Lower lobe of right lung (tissue), 2 donors: ENCODE measurements at regions not wholly inside any gene's neighbourhood (a gene's known extent, or its start where the extent isn't known, plus 50 kb on each side); places are given as distances from the start of the nearest gene placed in this dataset.

ENCODE experiments used
- ATAC-seq, 2 donors: fragments of 200-7000 bp; cut with Tn5 transposase; one replicate each; pipeline ENCODE4 v1.9.1; 2020 to 2022; ENCODE audit warnings: mild to moderate bottlenecking in 2 of 2, moderate library complexity in 2 of 2
- DNase-seq: peaks from one replicate; pipeline ENCODE4 v3.0.0-alpha.2; 2020
- H3K27ac ChIP-seq: fragments of 200-600 bp; one replicate; pipeline ENCODE4 v1.8.0; 2022
- H3K27me3 ChIP-seq: fragments of 200-600 bp; one replicate; pipeline ENCODE4 v1.8.0; 2022; ENCODE audit warnings: low read depth
- H3K36me3 ChIP-seq: fragments of 200-600 bp; one replicate; pipeline ENCODE4 v1.8.0; 2022; ENCODE audit warnings: mild to moderate bottlenecking
- H3K4me1 ChIP-seq: fragments of 200-600 bp; one replicate; pipeline ENCODE4 v1.8.0; 2022
- H3K4me3 ChIP-seq: fragments of 200-600 bp; one replicate; pipeline ENCODE4 v1.8.0; 2022; ENCODE audit warnings: mild to moderate bottlenecking
- H3K9me3 ChIP-seq: fragments of 200-600 bp; one replicate; pipeline ENCODE4 v1.8.0; 2022
- intact Hi-C: fragments of 100-400 bp; cut with DNase I; formaldehyde crosslinking; loops from one replicate; pipeline ENCODE4 v1.11.0; 2022
- TF ChIP-seq, protein P1 (sequence below): fragments of 200-600 bp; IDR thresholded peaks from one replicate; pipeline ENCODE4 v1.8.0; 2022; ENCODE audit warnings: antibody characterized with exemption, mild to moderate bottlenecking
- donor health status: DM: no; HTN: yes; CAD: no; lungs with severe emphysema.

DNA sequence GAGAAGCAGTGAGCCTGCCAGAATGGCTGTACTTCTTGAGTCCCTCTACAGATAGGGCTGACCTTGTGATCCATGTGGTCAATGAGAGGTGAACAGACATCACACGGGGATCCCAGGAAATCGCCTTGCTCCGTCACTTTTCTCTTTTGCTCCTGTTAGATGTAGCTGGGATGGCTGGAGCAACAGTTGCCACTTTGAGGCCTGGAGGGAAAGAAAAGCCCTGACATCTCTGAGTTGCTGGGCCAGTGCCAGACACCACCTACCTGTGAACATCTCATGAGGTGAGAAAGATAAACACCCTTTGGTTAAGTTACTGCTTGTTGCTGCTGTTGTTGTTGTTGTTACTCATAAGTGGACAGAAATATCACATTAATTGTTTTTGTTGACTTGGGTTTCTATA, 840.3 kb downstream of the TBC1D22A start:
- H3K27ac ChIP-seq: no peak overlapping the region
- H3K9me3 ChIP-seq: no peaks in the 10 kb centered on the region
- ATAC-seq (no peak), DNase-seq (no peak)
- peaks cover 19% of the 10 kb centered on the region for H3K27me3 ChIP-seq
- H3K4me3 ChIP-seq: no peak overlapping the region
- no peaks in the 10 kb centered on the region for H3K4me1 ChIP-seq
- TF ChIP-seq, protein P1, sequence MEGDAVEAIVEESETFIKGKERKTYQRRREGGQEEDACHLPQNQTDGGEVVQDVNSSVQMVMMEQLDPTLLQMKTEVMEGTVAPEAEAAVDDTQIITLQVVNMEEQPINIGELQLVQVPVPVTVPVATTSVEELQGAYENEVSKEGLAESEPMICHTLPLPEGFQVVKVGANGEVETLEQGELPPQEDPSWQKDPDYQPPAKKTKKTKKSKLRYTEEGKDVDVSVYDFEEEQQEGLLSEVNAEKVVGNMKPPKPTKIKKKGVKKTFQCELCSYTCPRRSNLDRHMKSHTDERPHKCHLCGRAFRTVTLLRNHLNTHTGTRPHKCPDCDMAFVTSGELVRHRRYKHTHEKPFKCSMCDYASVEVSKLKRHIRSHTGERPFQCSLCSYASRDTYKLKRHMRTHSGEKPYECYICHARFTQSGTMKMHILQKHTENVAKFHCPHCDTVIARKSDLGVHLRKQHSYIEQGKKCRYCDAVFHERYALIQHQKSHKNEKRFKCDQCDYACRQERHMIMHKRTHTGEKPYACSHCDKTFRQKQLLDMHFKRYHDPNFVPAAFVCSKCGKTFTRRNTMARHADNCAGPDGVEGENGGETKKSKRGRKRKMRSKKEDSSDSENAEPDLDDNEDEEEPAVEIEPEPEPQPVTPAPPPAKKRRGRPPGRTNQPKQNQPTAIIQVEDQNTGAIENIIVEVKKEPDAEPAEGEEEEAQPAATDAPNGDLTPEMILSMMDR: no peak
- H3K36me3 ChIP-seq: no peaks in the 10 kb centered on the region
- intact Hi-C loops: no loop called here

DNA sequence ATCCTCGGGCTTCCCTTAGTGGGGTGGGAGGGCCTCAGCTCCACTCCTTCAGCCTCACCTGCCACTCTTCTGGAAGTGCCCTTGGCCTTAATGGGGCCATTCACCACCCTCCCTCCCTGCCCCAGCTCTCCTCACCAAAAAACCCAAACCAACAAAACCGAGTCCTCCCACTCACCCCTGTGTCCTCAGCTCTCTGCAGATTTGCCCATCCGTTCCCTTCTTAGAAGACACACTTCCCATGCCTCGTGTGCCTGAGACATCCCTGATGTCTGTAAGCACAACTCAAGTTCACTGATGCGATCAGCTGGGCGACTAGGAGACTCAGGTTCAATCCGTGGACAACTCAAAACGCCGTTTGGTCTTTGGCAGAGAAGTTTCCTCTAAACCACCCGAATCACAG, 839.2 kb downstream of the TBC1D22A start:
- intact Hi-C loops: no loop called here
- Histone ChIP-seq H3K27me3 (peaks cover 15% of the 10 kb centered on the region), H3K4me1 (no peaks in the 10 kb centered on the region), H3K9me3 (no peaks in the 10 kb centered on the region), H3K36me3 (no peaks in the 10 kb centered on the region), H3K4me3 (no peak overlapping the region), H3K27ac (no peak overlapping the region)
- DNase-seq (no peak), ATAC-seq (no peak)
- TF ChIP-seq, protein P1: no peak

DNA sequence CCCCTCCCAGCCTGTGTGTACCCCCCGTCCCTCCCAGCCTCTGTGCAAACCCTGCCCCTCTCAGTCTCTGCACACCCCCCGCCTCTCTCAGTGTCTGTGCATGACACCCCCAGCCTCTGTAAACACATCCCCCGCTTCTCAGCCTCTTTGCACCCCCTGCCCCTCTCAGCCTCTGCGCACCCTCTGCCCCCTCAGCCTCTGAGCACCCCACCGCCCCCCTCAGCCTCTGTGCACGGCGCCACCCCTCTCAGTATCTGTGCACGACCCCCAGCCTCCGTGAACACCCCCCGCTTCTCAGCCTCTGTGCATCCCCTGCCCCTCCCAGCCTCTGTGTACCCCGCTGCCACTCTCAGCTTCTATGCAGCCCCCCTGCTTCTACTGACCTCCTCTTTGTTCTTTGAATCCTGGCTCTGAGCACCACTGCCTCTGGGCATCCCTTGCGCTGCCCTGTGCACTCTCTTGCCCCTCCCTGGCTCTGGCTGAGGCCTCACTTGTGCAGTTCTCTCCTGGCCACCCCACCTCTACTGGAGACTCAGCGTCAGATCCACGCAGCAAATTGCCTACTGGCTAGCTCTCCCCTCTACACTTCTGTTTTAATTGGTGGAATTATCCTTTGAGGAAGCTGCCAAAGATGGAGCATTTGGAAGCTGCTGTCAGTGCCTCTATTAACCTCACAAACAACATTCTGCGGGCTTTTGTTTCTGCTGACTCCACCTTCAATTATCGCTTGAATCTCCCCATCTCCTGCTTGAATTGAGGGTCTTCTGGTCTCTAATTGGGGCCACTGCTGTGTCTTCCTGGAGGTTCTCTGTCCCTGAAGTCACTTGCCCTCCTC, 838.6 kb downstream of the TBC1D22A start:
- Histone ChIP-seq H3K36me3 (no peaks in the 10 kb centered on the region), H3K27me3 (peaks cover 14% of the 10 kb centered on the region), H3K4me1 (no peaks in the 10 kb centered on the region), H3K4me3 (no peak overlapping the region), H3K9me3 (no peaks in the 10 kb centered on the region), H3K27ac (no peak overlapping the region)
- intact Hi-C loops: no loop called here
- ATAC-seq (no peak), DNase-seq (no peak)
- TF ChIP-seq, protein P1: no peak

DNA sequence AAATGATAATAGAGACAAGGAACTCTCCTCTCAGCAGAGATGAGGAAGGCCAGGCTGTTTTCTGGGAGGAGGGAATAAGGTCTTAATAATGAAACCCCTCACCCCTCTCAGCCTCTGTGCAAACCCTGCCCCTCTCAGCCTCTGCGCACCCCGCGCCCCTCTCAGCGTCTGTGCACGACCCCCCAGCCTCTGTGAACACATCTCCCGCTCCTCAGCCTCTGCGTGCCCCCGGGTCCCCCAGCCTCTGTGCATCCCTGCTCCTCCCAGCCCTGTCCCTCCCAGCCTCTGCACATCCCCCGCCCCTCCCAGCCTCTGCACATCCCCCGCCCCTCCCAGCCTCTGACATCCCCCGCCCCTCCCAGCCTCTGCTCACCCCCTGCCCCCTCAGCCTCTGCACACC, 837.8 kb downstream of the TBC1D22A start:
- Histone ChIP-seq H3K4me3 (no peak overlapping the region), H3K27me3 (peaks cover 7% of the 10 kb centered on the region), H3K27ac (no peak overlapping the region), H3K36me3 (no peaks in the 10 kb centered on the region), H3K4me1 (no peaks in the 10 kb centered on the region), H3K9me3 (no peaks in the 10 kb centered on the region)
- no peak for ATAC-seq
- no peak for DNase-seq
- TF ChIP-seq, protein P1: no peak
- intact Hi-C loops: no loop called here

DNA sequence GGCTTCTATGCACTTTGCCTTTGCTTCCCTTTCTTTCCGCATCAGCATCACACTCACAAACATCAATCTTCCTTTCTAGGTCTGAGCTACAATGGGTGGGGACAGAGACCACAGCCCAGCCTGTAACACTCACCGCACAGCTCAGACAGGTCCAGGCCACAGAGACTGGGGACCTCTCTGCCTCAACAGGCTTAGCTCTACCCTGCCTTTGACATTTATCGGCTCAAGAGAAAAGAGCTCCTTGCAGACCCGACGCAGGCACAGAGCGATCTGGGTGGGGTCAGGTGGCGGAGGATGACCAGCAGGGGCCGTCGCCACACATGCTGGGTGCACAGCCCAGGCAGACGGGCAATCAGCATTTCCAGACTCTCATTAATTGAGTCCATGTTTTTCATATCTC, 837.3 kb downstream of the TBC1D22A start:
- intact Hi-C loops: no loop called here

More for the DNA sequence above, 837.3 kb downstream of the TBC1D22A start:
- no peaks in the 10 kb centered on the region for H3K4me1 ChIP-seq
- no peak overlapping the region for H3K4me3 ChIP-seq
- H3K9me3 ChIP-seq: no peaks in the 10 kb centered on the region
- no peak overlapping the region for H3K27ac ChIP-seq
- peaks cover 6% of the 10 kb centered on the region for H3K27me3 ChIP-seq
- TF ChIP-seq, protein P1: no peak
- no peaks in the 10 kb centered on the region for H3K36me3 ChIP-seq
- DNase-seq (no peak), ATAC-seq (no peak)
